Nephron progenitor cell (in vitro differentiated cells): ENCODE measurements at regions not wholly inside any gene's neighbourhood (a gene's known extent, or its start where the extent isn't known, plus 50 kb on each side); places are given as distances from the start of the nearest gene placed in this dataset.

Source experiments
- DNase-seq: peaks from one replicate; pipeline ENCODE4 v3.0.0; 2021
- H3K27ac Mint-ChIP-seq: 2 replicates; pipeline ENCODE4 v1.8.0; 2021; ENCODE audit warnings: mild to moderate bottlenecking, moderate library complexity, mixed read lengths
- H3K27me3 Mint-ChIP-seq: 2 replicates; pipeline ENCODE4 v1.8.0; 2021; ENCODE audit warnings: mild to moderate bottlenecking, low read depth, mixed read lengths; ENCODE audit not compliant: poor library complexity
- H3K36me3 Mint-ChIP-seq: 2 replicates; pipeline ENCODE4 v1.8.0; 2021; ENCODE audit warnings: low read depth, mixed read lengths
- H3K4me1 Mint-ChIP-seq: 2 replicates; pipeline ENCODE4 v1.8.0; 2021; ENCODE audit warnings: mixed read lengths
- H3K4me3 Mint-ChIP-seq: 2 replicates; pipeline ENCODE4 v1.8.0; 2021; ENCODE audit warnings: mild to moderate bottlenecking, moderate library complexity, mixed read lengths
- H3K9me3 Mint-ChIP-seq: 2 replicates; pipeline ENCODE4 v1.8.0; 2021; ENCODE audit warnings: mild to moderate bottlenecking, moderate library complexity, mixed read lengths
- CTCF ChIP-seq: fragments of 200-600 bp; sonication (generic); IDR thresholded peaks from 2 replicates; pipeline ENCODE4 v1.5.0; 2021; ENCODE audit warnings: antibody characterized with exemption

DNA sequence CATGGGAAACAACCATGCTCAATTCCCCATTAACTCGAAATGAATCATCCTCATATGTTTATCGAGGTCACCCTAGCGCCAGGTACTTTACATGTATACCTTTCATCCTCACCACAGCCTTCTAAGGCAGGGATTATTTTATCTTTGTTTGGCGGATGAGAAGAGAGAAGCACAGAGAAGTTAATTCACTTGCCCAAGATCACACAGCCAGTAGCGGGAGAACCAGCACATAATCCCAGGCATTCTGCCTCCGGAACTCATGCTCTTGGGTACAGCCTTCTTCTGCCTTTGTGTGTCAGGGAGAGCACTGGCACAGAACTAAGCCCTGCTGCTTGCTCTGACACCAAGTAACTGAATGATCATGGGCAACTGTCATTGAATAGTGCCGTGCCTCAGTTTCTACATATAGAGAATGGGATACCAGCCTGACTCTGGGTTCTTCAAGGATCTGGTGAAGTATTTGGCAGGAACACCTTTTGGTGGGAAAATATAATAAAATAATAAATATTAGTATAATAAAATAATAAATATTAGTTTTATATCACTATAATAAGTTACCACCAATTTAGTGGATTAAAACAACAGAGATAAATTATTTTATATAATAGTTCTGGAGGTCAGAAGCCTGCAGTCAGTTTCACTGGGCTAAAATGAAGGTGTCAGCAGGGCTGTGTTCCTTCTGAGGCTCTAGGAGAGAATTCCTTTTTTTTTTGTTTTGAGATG lies 220.9 kb downstream of the AACS start:
- TF ChIP-seq CTCF = no peak
- no peak for DNase-seq
- Mint-ChIP-seq H3K9me3 (no peaks in the 10 kb centered on the region), H3K36me3 (no peaks in the 10 kb centered on the region), H3K4me1 (no peaks in the 10 kb centered on the region), H3K4me3 (no peak overlapping the region), H3K27me3 (peaks cover 21% of the 10 kb centered on the region), H3K27ac (no peak overlapping the region)

DNA sequence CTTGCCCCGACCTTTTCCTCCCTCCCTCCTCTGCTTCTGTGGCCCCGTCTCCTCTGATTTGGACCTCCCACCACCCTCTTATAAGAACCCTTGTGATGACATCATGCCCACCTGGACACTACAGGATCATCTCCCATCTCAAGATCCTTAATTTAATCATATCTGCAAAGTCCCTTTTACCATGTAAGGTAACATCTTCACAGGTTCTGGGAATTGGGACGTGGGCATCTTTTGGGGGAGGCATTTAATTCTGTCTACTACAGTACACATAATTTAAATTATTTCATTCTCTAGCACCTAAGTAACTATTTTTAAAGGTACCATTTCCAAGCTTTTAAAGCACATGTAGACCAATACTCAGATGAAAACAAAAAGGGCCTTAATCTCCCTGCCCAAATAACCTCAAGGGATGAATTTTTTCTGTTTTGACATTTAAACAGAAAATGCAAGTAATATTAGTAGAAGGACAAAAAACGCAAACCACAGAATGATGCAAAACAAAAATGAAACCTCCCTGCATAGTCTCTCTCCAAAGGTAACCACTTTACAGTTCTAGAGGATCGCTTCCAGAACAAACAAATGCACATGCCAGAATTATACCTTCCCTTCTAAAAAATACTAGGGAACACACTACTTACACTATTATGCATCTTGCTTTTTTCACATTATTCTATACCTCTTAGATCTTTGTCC lies 222.1 kb downstream of the AACS start:
- DNase-seq = no peak
- TF ChIP-seq CTCF = no peak
- Mint-ChIP-seq H3K9me3 (no peaks in the 10 kb centered on the region), H3K27me3 (peaks cover 21% of the 10 kb centered on the region), H3K4me1 (no peaks in the 10 kb centered on the region), H3K4me3 (no peak overlapping the region), H3K27ac (no peak overlapping the region), H3K36me3 (no peaks in the 10 kb centered on the region)

DNA sequence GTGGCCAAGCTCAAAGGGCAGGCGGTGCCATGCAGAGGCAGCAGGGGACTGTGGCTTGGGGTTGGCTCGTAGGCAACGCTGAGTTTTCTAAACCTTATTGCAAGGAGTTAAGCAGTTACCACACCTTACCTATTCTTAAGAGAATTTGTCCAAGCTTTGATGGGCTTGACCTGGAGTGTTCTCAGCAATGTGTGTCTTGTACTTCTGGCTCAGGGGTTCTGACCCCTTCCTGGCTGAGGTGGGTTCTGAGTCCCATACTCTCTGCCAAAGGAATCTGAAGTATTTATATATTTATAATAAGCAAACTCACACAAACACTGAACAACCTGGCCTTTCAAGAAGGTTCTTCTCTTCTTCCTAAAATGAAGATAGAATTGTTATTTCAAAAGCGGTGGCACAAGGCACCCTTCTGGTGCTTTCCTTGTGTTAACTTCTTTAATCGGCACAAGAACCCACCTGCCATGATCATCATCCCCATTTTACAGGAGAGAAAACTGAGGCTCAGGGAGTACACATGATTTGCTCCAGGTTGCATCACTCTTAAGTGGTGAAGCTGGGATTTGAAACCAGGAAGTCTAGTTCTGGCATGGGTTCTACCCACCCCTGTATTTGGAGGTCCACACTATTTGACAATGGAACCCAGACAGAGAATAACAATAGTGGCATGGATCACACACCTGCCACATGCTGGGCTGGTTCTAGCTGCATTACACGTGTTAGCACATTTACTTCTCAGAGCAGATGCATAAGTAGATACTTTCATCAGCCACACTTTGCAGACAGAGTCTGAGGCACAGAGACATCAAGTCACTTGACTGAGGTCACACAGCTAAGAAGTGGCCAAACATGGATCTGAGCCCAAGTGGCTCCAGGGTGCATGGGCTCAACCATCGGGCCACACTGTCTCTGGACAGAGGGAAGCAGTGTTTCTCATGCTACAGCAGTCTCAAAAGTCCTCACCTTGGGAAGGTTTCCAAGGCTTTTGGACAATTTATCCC lies 224.0 kb downstream of the AACS start:
- no peaks in the 10 kb centered on the region for H3K9me3 Mint-ChIP-seq
- H3K27me3 Mint-ChIP-seq = peaks cover 18% of the 10 kb centered on the region
- H3K4me1 Mint-ChIP-seq = no peaks in the 10 kb centered on the region
- no peak overlapping the region for H3K4me3 Mint-ChIP-seq
- DNase-seq = no peak
- TF ChIP-seq CTCF = no peak
- H3K27ac Mint-ChIP-seq = no peak overlapping the region
- H3K36me3 Mint-ChIP-seq = no peaks in the 10 kb centered on the region

DNA sequence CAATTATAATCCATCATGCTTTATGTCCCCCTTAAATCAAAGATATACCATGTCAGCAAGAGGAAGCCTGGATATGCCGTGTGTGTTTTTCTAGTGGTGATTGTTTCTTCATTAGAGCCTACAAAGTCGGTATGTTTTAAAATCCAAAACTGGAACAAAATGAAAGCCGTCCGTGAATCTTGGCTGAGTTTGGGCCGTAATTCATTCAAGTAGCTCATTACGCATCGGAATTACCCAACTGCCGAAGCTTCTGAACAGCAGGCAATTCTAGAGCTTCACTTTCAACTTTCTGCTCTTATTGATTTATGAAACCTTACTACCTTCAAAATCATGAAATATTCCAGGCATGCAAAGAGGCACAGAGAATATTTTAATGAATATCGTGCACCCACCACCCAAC lies 224.7 kb downstream of the AACS start:
- Mint-ChIP-seq H3K27ac (no peak overlapping the region), H3K4me1 (no peaks in the 10 kb centered on the region), H3K36me3 (no peaks in the 10 kb centered on the region), H3K27me3 (peaks cover 18% of the 10 kb centered on the region), H3K9me3 (no peaks in the 10 kb centered on the region), H3K4me3 (no peak overlapping the region)
- TF ChIP-seq CTCF = no peak
- DNase-seq = no peak

GRCh38 chr12:125292700-125293099 lies 227.5 kb downstream of the AACS start:
- H3K27ac Mint-ChIP-seq = no peak overlapping the region
- peaks cover 21% of the 10 kb centered on the region for H3K27me3 Mint-ChIP-seq
- DNase-seq = no peak

More at GRCh38 chr12:125292700-125293099, 227.5 kb downstream of the AACS start:
- H3K4me3 Mint-ChIP-seq = no peak overlapping the region
- H3K9me3 Mint-ChIP-seq = no peaks in the 10 kb centered on the region
- H3K36me3 Mint-ChIP-seq = no peaks in the 10 kb centered on the region
- TF ChIP-seq CTCF = no peak
- H3K4me1 Mint-ChIP-seq = peaks cover 9% of the 10 kb centered on the region
